ENCODE measurements at regions not wholly inside any gene's neighbourhood (a gene's known extent, or its start where the extent isn't known, plus 50 kb on each side); places are given as distances from the start of the nearest gene placed in this dataset.
"Not testable (repeated sequence)": the region's sequence is repeated elsewhere in the genome, so short reads cannot be mapped to it uniquely, and the experiment has no call there.

- DNase-seq: no peak
Measured at GRCh38 chr13:24618011-24618955, 61.9 kb upstream of the ATP12A start.

GRCh38 chr13:24619282-24619681, 60.9 kb upstream of the ATP12A start:
- DNase-seq: no peak

- not testable (repeated sequence) for DNase-seq
Measured at GRCh38 chr13:24622481-24623148, 57.6 kb upstream of the ATP12A start.

- no peak for DNase-seq
Measured at GRCh38 chr13:24623149-24623665, 57.0 kb upstream of the ATP12A start.

DNA sequence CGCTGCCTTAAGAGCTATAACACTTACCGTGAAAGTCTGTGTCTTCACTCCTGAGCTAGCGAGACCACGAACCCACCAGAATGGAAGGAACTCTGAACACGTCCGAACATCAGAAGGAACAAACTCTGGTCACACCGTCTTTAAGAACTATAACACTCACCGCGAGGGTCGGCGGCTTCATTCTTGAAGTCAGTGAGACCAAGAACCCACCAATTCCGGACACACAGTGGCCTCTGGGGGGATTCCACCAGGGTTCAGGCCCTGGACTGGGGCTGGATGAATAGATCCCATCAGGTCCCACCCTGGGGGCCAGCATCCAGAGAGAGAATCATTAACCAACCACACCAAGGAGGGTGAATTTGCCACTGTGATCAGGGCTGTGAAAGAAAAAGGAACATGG, 55.8 kb upstream of the ATP12A start:
- DNase-seq: no peak

DNA sequence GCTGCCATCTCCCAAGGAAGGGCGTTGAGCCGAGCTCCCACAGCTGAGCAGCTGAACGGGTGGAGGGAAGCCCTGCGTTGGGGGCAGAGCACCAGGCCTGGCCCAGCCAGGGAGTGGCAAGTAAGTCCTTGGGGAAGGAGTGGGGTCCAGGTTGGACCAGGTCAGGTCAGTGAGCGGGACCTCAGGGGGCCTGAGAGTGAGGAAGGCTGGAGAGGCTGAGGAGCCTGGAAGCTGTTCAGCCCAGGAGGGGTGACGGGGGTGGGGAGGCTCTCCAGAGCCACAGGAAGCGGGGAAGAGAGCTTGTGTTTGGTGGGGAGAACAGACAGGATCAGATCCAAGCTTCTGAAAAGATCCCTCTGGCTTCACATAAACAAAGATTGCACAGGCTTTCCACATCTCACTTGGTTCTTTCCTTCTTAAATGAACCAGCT, 55.4 kb upstream of the ATP12A start:
- no peak for DNase-seq

- DNase-seq: no peak
Measured at GRCh38 chr13:24625331-24625731, 54.9 kb upstream of the ATP12A start.

- DNase-seq: no peak
Measured at GRCh38 chr13:24625870-24626849, 54.0 kb upstream of the ATP12A start.

DNA sequence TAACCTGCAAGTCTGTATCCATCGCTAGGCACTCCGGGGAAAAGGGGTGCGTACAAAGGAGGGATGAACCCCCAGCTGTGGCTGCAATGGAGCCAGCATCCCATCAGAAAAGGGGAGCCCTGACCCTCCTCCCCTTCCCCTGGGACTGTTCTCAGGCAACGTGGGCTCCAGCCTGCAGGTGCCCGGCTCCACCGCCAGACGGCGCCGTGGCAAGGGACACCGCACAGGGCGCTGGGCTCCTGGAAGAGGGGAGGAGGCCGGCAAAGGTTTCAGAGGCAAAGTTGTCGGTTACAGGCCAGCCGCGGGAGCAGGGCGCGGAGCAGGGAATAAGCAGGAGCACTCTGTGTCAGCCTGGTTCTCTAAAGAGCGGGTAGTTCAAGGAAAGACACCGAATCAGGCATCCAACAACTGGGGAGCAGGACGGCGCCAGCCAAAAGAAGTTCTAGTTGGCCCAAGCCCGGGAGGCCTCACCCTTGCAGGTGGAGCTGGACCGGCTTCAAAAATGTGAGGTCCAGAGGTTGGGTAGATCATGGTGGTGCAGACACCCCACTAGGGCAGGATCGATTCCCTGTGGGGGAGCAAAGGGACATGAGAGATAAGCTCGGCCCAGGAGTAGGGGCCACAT, 53.0 kb upstream of the ATP12A start:
- no peak for DNase-seq

- DNase-seq: no peak
Measured at GRCh38 chr13:24627946-24628345, 52.3 kb upstream of the ATP12A start.

DNA sequence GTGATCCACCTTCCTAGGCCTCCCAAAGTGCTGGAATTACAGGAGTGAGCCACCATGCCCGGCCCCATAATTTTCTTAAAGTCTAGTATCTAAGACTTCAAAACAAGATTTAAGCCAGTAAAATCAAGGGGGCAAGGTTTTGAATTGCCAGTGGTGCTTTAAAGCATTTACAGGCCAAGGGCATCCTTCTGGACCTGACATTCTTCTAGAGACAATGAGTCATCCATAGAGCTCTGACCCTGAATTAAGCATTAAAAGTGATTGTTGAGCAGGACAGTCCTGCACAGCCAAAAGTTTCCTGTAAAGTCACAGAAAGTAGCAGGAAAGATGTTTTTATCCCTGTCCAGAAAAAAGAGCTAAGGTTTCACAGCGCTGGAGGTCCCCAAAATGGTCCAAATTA, 50.9 kb upstream of the ATP12A start:
- no peak for DNase-seq

DNA sequence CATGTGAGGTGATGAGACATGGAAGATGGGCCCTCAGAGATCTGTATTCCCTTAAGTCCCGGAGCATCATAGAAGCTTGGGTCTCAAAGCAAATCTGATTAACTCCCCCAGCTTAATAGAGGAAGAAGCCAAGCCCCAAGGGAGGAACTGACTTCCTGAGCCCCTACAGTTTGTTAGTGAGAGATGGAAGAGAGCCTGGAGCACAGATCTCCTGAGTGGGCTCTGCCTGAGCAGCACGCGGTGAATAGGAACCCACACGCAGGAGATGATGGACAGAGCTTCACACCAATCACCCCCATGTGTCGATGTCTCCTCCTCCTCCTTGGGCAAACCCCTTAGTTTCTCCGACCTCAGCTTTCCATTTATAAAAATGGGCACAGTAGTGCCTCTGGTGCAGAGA, 50.1 kb upstream of the ATP12A start:
- no peak for DNase-seq
